Sigmoid colon (tissue), 6 donors: ENCODE measurements at regions not wholly inside any gene's neighbourhood (a gene's known extent, or its start where the extent isn't known, plus 50 kb on each side); places are given as distances from the start of the nearest gene placed in this dataset.
"Not testable (repeated sequence)": the region's sequence is repeated elsewhere in the genome, so short reads cannot be mapped to it uniquely, and the experiment has no call there.

Source experiments
- DNase-seq: peaks from one replicate; pipeline ENCODE4 v3.0.0-alpha.2; 2019
- H3K27ac ChIP-seq, 4 donors: fragments of 200-600 bp; sonication (generic); one replicate each; pipeline ENCODE4 v1.5.1; 2016 to 2019; ENCODE audit warnings: mild to moderate bottlenecking in 1 of 4
- H3K27me3 ChIP-seq, 3 donors: fragments of 200-600 bp; sonication (generic); one replicate each; pipeline ENCODE4 v1.5.1; 2019; ENCODE audit warnings: mild to moderate bottlenecking in 1 of 3
- H3K36me3 ChIP-seq, 4 donors: fragments of 200-600 bp; sonication (generic); one replicate each; pipeline ENCODE4 v1.5.1; 2016 to 2019
- H3K4me1 ChIP-seq, 4 donors: fragments of 200-600 bp; sonication (generic); one replicate each; pipeline ENCODE4 v1.5.1; 2017 to 2019
- H3K4me3 ChIP-seq, 4 donors: fragments of 200-600 bp; sonication (generic); one replicate each; pipeline ENCODE4 v1.5.1; 2017 to 2019; ENCODE audit warnings: mild to moderate bottlenecking in 2 of 4, moderate library complexity in 1 of 4
- H3K9me3 ChIP-seq, 4 donors: fragments of 200-600 bp in 3 of 4; sonication (generic) in 3 of 4; one replicate each; pipeline versions ENCODE4 v1.5.1 to v1.6.1; 2013 to 2019
- CTCF ChIP-seq, 4 experiments: fragments of 450-650 bp in 3 of 4; fragments of 200-600 bp in 1 of 4; IDR thresholded peaks; one replicate each; pipeline ENCODE4 v1.5.1; 2016 to 2019; ENCODE audit warnings: antibody characterized with exemption in 4 of 4, mild to moderate bottlenecking in 3 of 4, moderate library complexity in 2 of 4
- EP300 ChIP-seq, 4 donors: sonication (generic); formaldehyde crosslinking; IDR thresholded peaks; one replicate each; pipeline ENCODE4 v1.6.1; 2017; ENCODE audit warnings: antibody characterized with exemption in 4 of 4
- POLR2A ChIP-seq, 2 donors: fragments of 450-650 bp; IDR thresholded peaks; one replicate each; pipeline ENCODE4 v1.6.1; 2016; ENCODE audit warnings: antibody characterized with exemption in 2 of 2, mild to moderate bottlenecking in 2 of 2, moderate library complexity in 2 of 2
- POLR2AphosphoS5 ChIP-seq, 4 donors: sonication (generic); formaldehyde crosslinking; IDR thresholded peaks; one replicate each; pipeline ENCODE4 v1.6.1; 2017; ENCODE audit warnings: antibody characterized with exemption in 4 of 4
- WGBS, 2 donors: extraction: QIAGEN DNeasy Blood & Tissue Kit; methylation state at CpG; one replicate each; pipeline ENCODE4 v1.1.7; 2013; 5-methylcytosine and 5-hydroxymethylcytosine counted together
- intact Hi-C: fragments of 100-400 bp; cut with DNase I; formaldehyde crosslinking; loops from one replicate; pipeline ENCODE4 v1.15.1; 2023
- donor health status: healthy with polysubstance abuse.
- donor health status: healthy.

- no peak for DNase-seq
- Histone ChIP-seq H3K27ac (no peak overlapping the region), H3K4me1 (no peaks in the 10 kb centered on the region), H3K36me3 (no peaks in the 10 kb centered on the region), H3K27me3 (no peaks in the 10 kb centered on the region), H3K9me3 (peaks cover 0 to 4% (median 0%) of the 10 kb centered on the region in 4 donors), H3K4me3 (no peak overlapping the region)
- WGBS, 2 donors: 69 to 85% methylated on average over 2 of the region's 2 CpGs
- intact Hi-C loops: no loop called here
- TF ChIP-seq POLR2AphosphoS5 (IDR thresholded peaks at IDR 0.05): no peak
- TF ChIP-seq CTCF (IDR thresholded peaks at IDR 0.05): no peak
- TF ChIP-seq POLR2A (IDR thresholded peaks at IDR 0.05): no peak
- no peak for TF ChIP-seq EP300 (IDR thresholded peaks at IDR 0.05)
Observed at GRCh38 chr10:16187161-16187560, 249.6 kb upstream of the PTER start.

- H3K9me3 ChIP-seq: no peaks in the 10 kb centered on the region
- intact Hi-C loops: no loop called here
- H3K4me1 ChIP-seq: no peaks in the 10 kb centered on the region
- no peak overlapping the region for H3K4me3 ChIP-seq
- no peaks in the 10 kb centered on the region for H3K36me3 ChIP-seq
- no peak overlapping the region for H3K27ac ChIP-seq
- WGBS, 2 donors: 57 to 73% methylated on average over 5 of the region's 5 CpGs
- no peak for TF ChIP-seq POLR2A (IDR thresholded peaks at IDR 0.05)
- no peak for TF ChIP-seq POLR2AphosphoS5 (IDR thresholded peaks at IDR 0.05)
- no peak for TF ChIP-seq EP300 (IDR thresholded peaks at IDR 0.05)
- TF ChIP-seq CTCF (IDR thresholded peaks at IDR 0.05): no peak
- no peaks in the 10 kb centered on the region for H3K27me3 ChIP-seq
- no peak for DNase-seq
Observed at GRCh38 chr10:16192337-16192736, 244.5 kb upstream of the PTER start.

GRCh38 chr10:16193241-16193640 is 243.6 kb upstream of the PTER start:
- Histone ChIP-seq H3K27me3 (no peaks in the 10 kb centered on the region), H3K36me3 (no peaks in the 10 kb centered on the region), H3K4me1 (no peaks in the 10 kb centered on the region), H3K27ac (no peak overlapping the region), H3K4me3 (no peak overlapping the region), H3K9me3 (no peaks in the 10 kb centered on the region)
- WGBS, 2 donors: 89 to 92% methylated on average over 3 of the region's 3 CpGs
- no peak for TF ChIP-seq POLR2AphosphoS5 (IDR thresholded peaks at IDR 0.05)
- no peak for DNase-seq
- intact Hi-C loops: no loop called here

GRCh38 chr10:16195178-16195769 is 241.5 kb upstream of the PTER start:
- Histone ChIP-seq H3K9me3 (no peaks in the 10 kb centered on the region), H3K36me3 (no peaks in the 10 kb centered on the region), H3K4me1 (no peaks in the 10 kb centered on the region), H3K27me3 (no peaks in the 10 kb centered on the region), H3K27ac (no peak overlapping the region), H3K4me3 (no peak overlapping the region)
- intact Hi-C loops: no loop called here
- no peak for TF ChIP-seq POLR2A (IDR thresholded peaks at IDR 0.05)
- TF ChIP-seq POLR2AphosphoS5 (IDR thresholded peaks at IDR 0.05): no peak
- no peak for TF ChIP-seq CTCF (IDR thresholded peaks at IDR 0.05)
- TF ChIP-seq EP300 (IDR thresholded peaks at IDR 0.05): no peak
- DNase-seq: no peak
- 64 to 67% methylated on average over 1 of the region's 1 CpG for WGBS, 2 donors

GRCh38 chr10:16195894-16196293 is 240.9 kb upstream of the PTER start:
- 52 to 60% methylated on average over 2 of the region's 2 CpGs for WGBS, 2 donors
- Histone ChIP-seq H3K36me3 (no peaks in the 10 kb centered on the region), H3K27ac (no peak overlapping the region), H3K27me3 (no peaks in the 10 kb centered on the region), H3K4me1 (no peaks in the 10 kb centered on the region), H3K4me3 (no peak overlapping the region), H3K9me3 (no peaks in the 10 kb centered on the region)
- intact Hi-C loops: no loop called here
- TF ChIP-seq POLR2A (IDR thresholded peaks at IDR 0.05) (no peak), POLR2AphosphoS5 (IDR thresholded peaks at IDR 0.05) (no peak), EP300 (IDR thresholded peaks at IDR 0.05) (no peak)
- DNase-seq: no peak

GRCh38 chr10:16199216-16199615 is 237.6 kb upstream of the PTER start:
- 84 to 90% methylated on average over 4 of the region's 4 CpGs for WGBS, 2 donors
- TF ChIP-seq POLR2A (IDR thresholded peaks at IDR 0.05) (no peak), EP300 (IDR thresholded peaks at IDR 0.05) (no peak), POLR2AphosphoS5 (IDR thresholded peaks at IDR 0.05) (no peak), CTCF (IDR thresholded peaks at IDR 0.05) (no peak)
- DNase-seq: no peak
- Histone ChIP-seq H3K4me3 (no peak overlapping the region), H3K27me3 (no peaks in the 10 kb centered on the region), H3K9me3 (no peaks in the 10 kb centered on the region), H3K4me1 (no peaks in the 10 kb centered on the region), H3K36me3 (no peaks in the 10 kb centered on the region), H3K27ac (no peak overlapping the region)
- intact Hi-C loops: no loop called here

- H3K4me3 ChIP-seq, H3K36me3 ChIP-seq, DNase-seq, H3K4me1 ChIP-seq, H3K27me3 ChIP-seq, intact Hi-C loops, H3K9me3 ChIP-seq, H3K27ac ChIP-seq: not testable (repeated sequence)
- WGBS, 2 donors: 95 to 96% methylated on average over 1 of the region's 1 CpG
Observed at GRCh38 chr10:16223618-16224017, 213.2 kb upstream of the PTER start.
